ENCODE measurements at regions not wholly inside any gene's neighbourhood (a gene's known extent, or its start where the extent isn't known, plus 50 kb on each side); places are given as distances from the start of the nearest gene placed in this dataset.

- Histone ChIP-seq H2AK5ac (ENCODE audit: low read depth, low read length) (peak overlapping the region; percentile 79), H4K8ac (ENCODE audit: low read depth, low read length) (no peak overlapping the region), H3K4me2 (ENCODE audit: insufficient read depth, low read length, poor library complexity, severe bottlenecking) (no peak overlapping the region), H3K27ac (replicated peaks; ENCODE audit: low read length) (no peak overlapping the region), H3K9ac (ENCODE audit: low read depth, low read length, poor library complexity) (peak overlapping the region; percentile 33), H3K27me3 (ENCODE audit: control insufficient read depth in 3 of 3, insufficient read depth in 3 of 3, low read depth in 1 of 3, low read length in 3 of 3) (no peaks in the 10 kb centered on the region), H3K9me3 (replicated peaks in 1 of 2; ENCODE audit: control insufficient read depth in 2 of 2, insufficient read depth in 1 of 2, low read depth in 1 of 2, low read length in 2 of 2) (peaks cover 0 to 2% of the 10 kb centered on the region in 2 donors), H2BK15ac (ENCODE audit: low read length) (no peak overlapping the region), H2BK5ac (ENCODE audit: low read length) (peak overlapping the region; percentile 71), H3K36me3 (replicated peaks in 1 of 2; ENCODE audit: control insufficient read depth in 2 of 2, insufficient read depth in 2 of 2, low read length in 2 of 2) (no peaks in the 10 kb centered on the region), H3K4ac (ENCODE audit: low read length) (no peak overlapping the region), H3K79me1 (ENCODE audit: low read depth, low read length) (no peaks in the 10 kb centered on the region), H2BK12ac (ENCODE audit: low read length) (no peak overlapping the region), H4K91ac (ENCODE audit: low read depth, low read length, poor library complexity) (no peak overlapping the region), H3K23ac (ENCODE audit: low read depth, low read length, poor library complexity) (peak overlapping the region; percentile 69), H3K4me3 (ENCODE audit: low read length in 2 of 2) (no peak overlapping the region), H3K4me1 (ENCODE audit: control insufficient read depth in 2 of 2, insufficient read depth in 1 of 2, low read depth in 1 of 2, low read length in 2 of 2) (peaks cover 2 to 3% of the 10 kb centered on the region in 2 donors), H3K14ac (ENCODE audit: low read length) (peak overlapping the region; percentile 48), H2BK120ac (ENCODE audit: low read depth, low read length) (no peak overlapping the region), H3K18ac (ENCODE audit: low read length) (peak overlapping the region; percentile 63), H2AFZ (ENCODE audit: low read length) (no peak overlapping the region)
- WGBS, 2 donors (ENCODE audit: extremely low coverage in 2 of 2, insufficient read length in 2 of 2, insufficient replicate concordance in 1 of 2) = no CpG with 5 or more reads among the region's 15 CpGs
- no peak for DNase-seq (ENCODE audit: low spot score)
Observed at GRCh38 chr3:13260259-13261103, 159.6 kb downstream of the NUP210 start.

- H3K27ac ChIP-seq (replicated peaks; ENCODE audit: low read length) = no peak overlapping the region
- H2BK12ac ChIP-seq (ENCODE audit: low read length) = no peak overlapping the region
- 100% methylated on average over 1 of the region's 5 CpGs; no CpG with 5 or more reads in 1 of the 2 donors for WGBS, 2 donors (ENCODE audit: extremely low coverage in 2 of 2, insufficient read length in 2 of 2, insufficient replicate concordance in 1 of 2)
- H3K4me1 ChIP-seq (ENCODE audit: control insufficient read depth in 2 of 2, insufficient read depth in 1 of 2, low read depth in 1 of 2, low read length in 2 of 2) = peaks cover 2 to 3% of the 10 kb centered on the region in 2 donors
- H2AK5ac ChIP-seq (ENCODE audit: low read depth, low read length) = no peak overlapping the region
- H4K8ac ChIP-seq (ENCODE audit: low read depth, low read length) = no peak overlapping the region
- H3K4ac ChIP-seq (ENCODE audit: low read length) = no peak overlapping the region
- no peaks in the 10 kb centered on the region for H3K27me3 ChIP-seq (ENCODE audit: control insufficient read depth in 3 of 3, insufficient read depth in 3 of 3, low read depth in 1 of 3, low read length in 3 of 3)
- H2BK5ac ChIP-seq (ENCODE audit: low read length) = no peak overlapping the region
- no peak overlapping the region for H2BK120ac ChIP-seq (ENCODE audit: low read depth, low read length)
- no peak for DNase-seq (ENCODE audit: low spot score)
- no peak overlapping the region for H3K14ac ChIP-seq (ENCODE audit: low read length)
- H3K4me3 ChIP-seq (ENCODE audit: low read length in 2 of 2) = no peak overlapping the region
- no peak overlapping the region for H3K23ac ChIP-seq (ENCODE audit: low read depth, low read length, poor library complexity)
- H3K9ac ChIP-seq (ENCODE audit: low read depth, low read length, poor library complexity) = peak overlapping the region; percentile 33
- H4K91ac ChIP-seq (ENCODE audit: low read depth, low read length, poor library complexity) = no peak overlapping the region
- no peak overlapping the region for H2AFZ ChIP-seq (ENCODE audit: low read length)
- no peak overlapping the region for H3K4me2 ChIP-seq (ENCODE audit: insufficient read depth, low read length, poor library complexity, severe bottlenecking)
- no peaks in the 10 kb centered on the region for H3K9me3 ChIP-seq (replicated peaks in 1 of 2; ENCODE audit: control insufficient read depth in 2 of 2, insufficient read depth in 1 of 2, low read depth in 1 of 2, low read length in 2 of 2)
- no peak overlapping the region for H2BK15ac ChIP-seq (ENCODE audit: low read length)
- H3K18ac ChIP-seq (ENCODE audit: low read length) = no peak overlapping the region
- no peaks in the 10 kb centered on the region for H3K36me3 ChIP-seq (replicated peaks in 1 of 2; ENCODE audit: control insufficient read depth in 2 of 2, insufficient read depth in 2 of 2, low read length in 2 of 2)
- H3K79me1 ChIP-seq (ENCODE audit: low read depth, low read length) = no peaks in the 10 kb centered on the region
Observed at GRCh38 chr3:13259831-13260230, 160.3 kb downstream of the NUP210 start.

- no peak overlapping the region for H2BK5ac ChIP-seq (ENCODE audit: low read length)
- no peaks in the 10 kb centered on the region for H3K9me3 ChIP-seq (replicated peaks in 1 of 2; ENCODE audit: control insufficient read depth in 2 of 2, insufficient read depth in 1 of 2, low read depth in 1 of 2, low read length in 2 of 2)
- H3K4ac ChIP-seq (ENCODE audit: low read length) = no peak overlapping the region
- H3K18ac ChIP-seq (ENCODE audit: low read length) = no peak overlapping the region
- no peak overlapping the region for H2BK120ac ChIP-seq (ENCODE audit: low read depth, low read length)
- H3K79me1 ChIP-seq (ENCODE audit: low read depth, low read length) = no peaks in the 10 kb centered on the region
- no peak overlapping the region for H3K23ac ChIP-seq (ENCODE audit: low read depth, low read length, poor library complexity)
- no peak overlapping the region for H2BK12ac ChIP-seq (ENCODE audit: low read length)
- no peaks in the 10 kb centered on the region for H3K36me3 ChIP-seq (replicated peaks in 1 of 2; ENCODE audit: control insufficient read depth in 2 of 2, insufficient read depth in 2 of 2, low read length in 2 of 2)
- no peak overlapping the region for H3K4me3 ChIP-seq (ENCODE audit: low read length in 2 of 2)
- H4K91ac ChIP-seq (ENCODE audit: low read depth, low read length, poor library complexity) = no peak overlapping the region
- no peak overlapping the region for H3K4me2 ChIP-seq (ENCODE audit: insufficient read depth, low read length, poor library complexity, severe bottlenecking)
- H2AFZ ChIP-seq (ENCODE audit: low read length) = no peak overlapping the region
- H3K14ac ChIP-seq (ENCODE audit: low read length) = no peak overlapping the region
- no peak overlapping the region for H3K9ac ChIP-seq (ENCODE audit: low read depth, low read length, poor library complexity)
- H3K27me3 ChIP-seq (ENCODE audit: control insufficient read depth in 3 of 3, insufficient read depth in 3 of 3, low read depth in 1 of 3, low read length in 3 of 3) = no peaks in the 10 kb centered on the region
- H2BK15ac ChIP-seq (ENCODE audit: low read length) = no peak overlapping the region
- H4K8ac ChIP-seq (ENCODE audit: low read depth, low read length) = no peak overlapping the region
- H2AK5ac ChIP-seq (ENCODE audit: low read depth, low read length) = no peak overlapping the region
- DNase-seq (ENCODE audit: low spot score) = no peak
- no CpG with 5 or more reads among the region's 9 CpGs for WGBS, 2 donors (ENCODE audit: extremely low coverage in 2 of 2, insufficient read length in 2 of 2, insufficient replicate concordance in 1 of 2)
- H3K27ac ChIP-seq (replicated peaks; ENCODE audit: low read length) = no peak overlapping the region
- peaks cover 4 to 7% of the 10 kb centered on the region in 2 donors for H3K4me1 ChIP-seq (ENCODE audit: control insufficient read depth in 2 of 2, insufficient read depth in 1 of 2, low read depth in 1 of 2, low read length in 2 of 2)
Observed at GRCh38 chr3:13258986-13259514, 161.1 kb downstream of the NUP210 start.

- H2BK120ac ChIP-seq (ENCODE audit: low read depth, low read length) = no peak overlapping the region
- no peak overlapping the region for H3K9ac ChIP-seq (ENCODE audit: low read depth, low read length, poor library complexity)
- H4K91ac ChIP-seq (ENCODE audit: low read depth, low read length, poor library complexity) = no peak overlapping the region
- no peak overlapping the region for H4K8ac ChIP-seq (ENCODE audit: low read depth, low read length)
- H2AFZ ChIP-seq (ENCODE audit: low read length) = no peak overlapping the region
- H3K4ac ChIP-seq (ENCODE audit: low read length) = no peak overlapping the region
- no CpG with 5 or more reads among the region's 4 CpGs for WGBS, 2 donors (ENCODE audit: extremely low coverage in 2 of 2, insufficient read length in 2 of 2, insufficient replicate concordance in 1 of 2)
- H2BK15ac ChIP-seq (ENCODE audit: low read length) = no peak overlapping the region
- H3K27ac ChIP-seq (replicated peaks; ENCODE audit: low read length) = no peak overlapping the region
- no peak overlapping the region for H3K18ac ChIP-seq (ENCODE audit: low read length)
- H3K14ac ChIP-seq (ENCODE audit: low read length) = peak overlapping the region; percentile 73
- H3K4me3 ChIP-seq (ENCODE audit: low read length in 2 of 2) = no peak overlapping the region
- H3K79me1 ChIP-seq (ENCODE audit: low read depth, low read length) = no peaks in the 10 kb centered on the region
- no peaks in the 10 kb centered on the region for H3K9me3 ChIP-seq (replicated peaks in 1 of 2; ENCODE audit: control insufficient read depth in 2 of 2, insufficient read depth in 1 of 2, low read depth in 1 of 2, low read length in 2 of 2)
- H3K4me1 ChIP-seq (ENCODE audit: control insufficient read depth in 2 of 2, insufficient read depth in 1 of 2, low read depth in 1 of 2, low read length in 2 of 2) = peaks cover 5 to 12% of the 10 kb centered on the region in 2 donors
- no peak overlapping the region for H3K4me2 ChIP-seq (ENCODE audit: insufficient read depth, low read length, poor library complexity, severe bottlenecking)
- H3K23ac ChIP-seq (ENCODE audit: low read depth, low read length, poor library complexity) = no peak overlapping the region
- DNase-seq (ENCODE audit: low spot score) = no peak
- no peak overlapping the region for H2BK12ac ChIP-seq (ENCODE audit: low read length)
- H2AK5ac ChIP-seq (ENCODE audit: low read depth, low read length) = no peak overlapping the region
- no peaks in the 10 kb centered on the region for H3K27me3 ChIP-seq (ENCODE audit: control insufficient read depth in 3 of 3, insufficient read depth in 3 of 3, low read depth in 1 of 3, low read length in 3 of 3)
- no peak overlapping the region for H2BK5ac ChIP-seq (ENCODE audit: low read length)
- no peaks in the 10 kb centered on the region for H3K36me3 ChIP-seq (replicated peaks in 1 of 2; ENCODE audit: control insufficient read depth in 2 of 2, insufficient read depth in 2 of 2, low read length in 2 of 2)
Observed at GRCh38 chr3:13258280-13258679, 161.8 kb downstream of the NUP210 start.
